ENCODE measurements at regions not wholly inside any gene's neighbourhood (a gene's known extent, or its start where the extent isn't known, plus 50 kb on each side); places are given as distances from the start of the nearest gene placed in this dataset.
"Not testable (repeated sequence)": the region's sequence is repeated elsewhere in the genome, so short reads cannot be mapped to it uniquely, and the experiment has no call there.

GRCh38 chr15:84421513-84422181 lies 179.2 kb upstream of the ZSCAN2 start:
- not testable (repeated sequence) for DNase-seq

- DNase-seq: not testable (repeated sequence)
These were observed 175.5 kb upstream of the ZSCAN2 start for GRCh38 chr15:84425327-84425726.

- DNase-seq: not testable (repeated sequence)
These were observed 127.4 kb upstream of the ZSCAN2 start for GRCh38 chr15:84473305-84473877.

GRCh38 chr15:84476364-84477033 lies 124.3 kb upstream of the ZSCAN2 start:
- not testable (repeated sequence) for DNase-seq

- not testable (repeated sequence) for DNase-seq
These were observed 123.3 kb upstream of the ZSCAN2 start for GRCh38 chr15:84477550-84477949.

- not testable (repeated sequence) for DNase-seq
These were observed 120.6 kb upstream of the ZSCAN2 start for GRCh38 chr15:84480174-84480681.

- DNase-seq: not testable (repeated sequence)
These were observed 117.0 kb upstream of the ZSCAN2 start for GRCh38 chr15:84483859-84484258.

DNA sequence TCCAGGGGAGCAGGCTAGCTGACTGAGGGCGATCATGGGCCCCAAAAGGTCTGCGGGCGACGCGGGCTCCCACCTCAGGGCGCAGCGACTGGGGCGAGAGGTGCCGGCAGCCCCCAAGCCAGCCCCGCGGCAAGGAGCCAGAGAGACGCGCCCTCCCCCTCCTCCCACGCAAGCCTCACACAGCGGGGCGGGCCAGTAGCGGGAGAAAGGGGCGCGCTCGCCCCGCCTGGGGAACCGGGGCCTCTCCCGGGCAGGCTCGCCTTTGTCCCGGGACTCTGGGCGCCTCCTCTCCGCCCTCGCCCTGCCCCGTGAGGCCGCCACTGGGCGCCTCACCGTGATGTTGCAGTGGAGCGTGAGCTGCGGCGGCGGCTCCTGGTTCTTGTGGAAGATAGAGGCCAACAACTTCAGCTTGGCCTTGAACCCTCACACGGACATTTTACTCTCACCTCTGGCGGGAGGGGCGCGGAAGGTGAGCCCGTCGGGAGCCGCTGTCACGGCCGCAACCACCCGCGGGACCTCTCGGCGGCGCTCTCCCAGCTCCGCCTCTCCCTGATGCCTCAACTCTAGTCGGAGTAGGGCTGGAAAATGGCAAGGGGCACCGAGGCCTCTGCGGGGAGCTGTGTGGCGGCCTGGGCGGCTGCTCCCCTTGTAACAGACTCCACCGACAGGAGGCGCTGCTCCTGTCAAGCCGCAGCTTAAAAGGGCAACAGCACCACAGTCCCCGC lies 100.5 kb upstream of the ZSCAN2 start:
- not testable (repeated sequence) for DNase-seq

DNA sequence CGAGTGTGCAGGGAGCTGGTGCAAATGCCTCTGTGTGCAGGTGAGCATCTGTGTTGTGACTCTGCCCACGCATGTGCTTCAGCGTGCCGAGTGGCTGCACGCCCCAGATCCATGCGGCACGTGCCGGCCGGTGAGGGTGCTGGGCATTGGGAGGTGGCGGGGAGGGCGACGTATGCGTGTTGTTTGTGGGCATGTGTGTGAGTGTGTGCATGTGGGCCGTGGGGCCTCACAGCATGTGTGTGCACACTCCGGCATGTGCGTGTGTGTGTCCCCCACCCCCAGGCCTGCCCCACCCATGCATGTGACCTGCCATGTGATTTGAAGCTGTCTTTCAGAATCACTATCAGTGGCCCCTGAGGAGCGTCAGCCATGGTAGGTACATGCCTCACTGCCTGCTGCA lies 97.7 kb upstream of the ZSCAN2 start:
- not testable (repeated sequence) for DNase-seq

- DNase-seq: not testable (repeated sequence)
These were observed 95.3 kb upstream of the ZSCAN2 start for GRCh38 chr15:84505552-84505951.

- DNase-seq: not testable (repeated sequence)
These were observed 88.5 kb upstream of the ZSCAN2 start for GRCh38 chr15:84512324-84512723.

GRCh38 chr15:84516773-84517172 lies 84.0 kb upstream of the ZSCAN2 start:
- not testable (repeated sequence) for DNase-seq

GRCh38 chr15:84525491-84526344 lies 75.1 kb upstream of the ZSCAN2 start:
- not testable (repeated sequence) for DNase-seq

DNA sequence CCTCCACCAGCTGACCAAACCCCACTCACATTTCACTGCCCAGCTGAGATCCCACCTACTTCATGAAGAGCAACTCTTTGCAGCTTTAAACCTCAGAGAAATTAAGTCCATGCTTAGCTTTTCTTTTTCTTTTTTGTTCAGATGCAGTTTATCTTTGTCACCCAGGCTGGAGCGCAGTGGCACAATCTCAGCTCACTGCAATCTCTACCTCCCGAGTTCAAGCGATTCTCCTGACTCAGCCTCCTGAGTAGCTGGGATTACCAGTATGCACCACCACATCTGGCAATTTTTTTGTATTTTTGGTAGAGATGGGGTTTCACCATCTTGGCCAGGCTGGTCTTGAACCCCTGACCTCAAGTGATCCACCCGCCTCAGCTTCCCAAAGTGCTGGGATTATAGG lies 70.1 kb upstream of the ZSCAN2 start:
- DNase-seq: not testable (repeated sequence)

DNA sequence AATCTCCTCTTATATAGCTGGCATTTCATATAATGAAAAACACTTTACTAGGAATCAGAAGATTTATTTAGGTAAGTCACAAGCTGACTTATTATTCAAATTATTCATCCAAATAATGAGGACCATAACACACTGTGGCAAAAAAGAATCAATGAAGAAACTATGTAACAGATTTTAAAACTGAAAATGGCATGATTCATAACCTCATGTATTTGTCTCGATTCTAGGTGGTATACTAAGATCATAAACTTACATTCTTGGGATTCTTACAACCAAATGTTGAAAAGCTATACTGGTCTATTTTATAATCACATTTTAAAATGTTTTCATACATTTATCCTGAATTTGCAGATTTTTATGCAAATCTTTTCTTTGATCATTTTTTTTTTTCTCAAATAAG lies 69.6 kb upstream of the ZSCAN2 start:
- not testable (repeated sequence) for DNase-seq

DNA sequence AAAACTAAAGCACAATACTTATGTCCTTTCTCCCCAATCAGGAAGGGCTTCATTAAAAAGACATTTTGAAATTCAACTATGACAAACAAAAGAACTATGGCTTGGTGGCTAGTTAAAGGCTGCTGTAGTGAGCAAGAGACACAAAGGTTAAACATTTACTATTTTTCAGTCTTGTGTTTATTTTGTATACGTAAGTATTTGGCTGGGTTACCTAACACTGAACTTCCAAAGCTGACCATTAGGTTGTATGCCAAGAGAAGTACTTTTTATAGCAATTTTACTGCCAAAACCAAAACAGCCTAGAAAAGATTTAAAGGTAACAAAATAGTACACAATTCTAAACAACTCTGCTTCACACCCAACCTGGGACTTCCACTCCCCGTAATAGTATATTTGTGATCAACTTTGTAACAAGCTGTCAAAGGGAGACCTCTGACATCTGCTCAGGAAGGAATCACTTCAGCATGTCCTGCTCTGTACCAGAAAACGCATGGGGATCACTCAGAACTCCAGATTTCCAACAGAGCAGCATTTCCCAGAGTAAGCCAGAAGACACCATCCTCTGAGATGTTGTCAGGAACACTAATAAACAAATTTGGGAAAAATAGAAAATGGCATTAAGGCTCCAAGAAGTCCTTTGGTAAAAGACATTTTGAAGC lies 69.0 kb upstream of the ZSCAN2 start:
- not testable (repeated sequence) for DNase-seq

GRCh38 chr15:84533705-84534104 lies 67.1 kb upstream of the ZSCAN2 start:
- not testable (repeated sequence) for DNase-seq

GRCh38 chr15:84534561-84535235 lies 66.1 kb upstream of the ZSCAN2 start:
- DNase-seq: not testable (repeated sequence)

DNA sequence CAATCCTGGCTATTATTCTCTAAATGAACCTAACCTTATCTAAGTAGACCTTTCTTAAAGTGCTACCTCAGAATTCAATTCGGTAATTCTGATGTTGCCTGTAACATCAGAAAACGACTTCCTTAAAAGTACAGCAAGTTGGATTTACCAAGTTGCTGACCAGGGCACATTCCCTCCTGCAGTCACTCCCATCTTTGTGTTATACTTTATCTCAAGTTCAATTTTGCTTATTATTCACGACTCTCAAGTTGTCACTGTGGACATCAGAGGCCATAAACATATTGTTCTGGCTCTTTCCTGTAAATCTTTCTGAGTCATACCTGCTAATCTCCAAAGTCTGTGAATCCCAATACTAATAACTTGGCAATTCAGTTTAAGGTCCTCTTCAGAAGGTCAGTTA lies 64.6 kb upstream of the ZSCAN2 start:
- not testable (repeated sequence) for DNase-seq

- DNase-seq: not testable (repeated sequence)
These were observed 56.2 kb upstream of the ZSCAN2 start for GRCh38 chr15:84544586-84544985.

DNA sequence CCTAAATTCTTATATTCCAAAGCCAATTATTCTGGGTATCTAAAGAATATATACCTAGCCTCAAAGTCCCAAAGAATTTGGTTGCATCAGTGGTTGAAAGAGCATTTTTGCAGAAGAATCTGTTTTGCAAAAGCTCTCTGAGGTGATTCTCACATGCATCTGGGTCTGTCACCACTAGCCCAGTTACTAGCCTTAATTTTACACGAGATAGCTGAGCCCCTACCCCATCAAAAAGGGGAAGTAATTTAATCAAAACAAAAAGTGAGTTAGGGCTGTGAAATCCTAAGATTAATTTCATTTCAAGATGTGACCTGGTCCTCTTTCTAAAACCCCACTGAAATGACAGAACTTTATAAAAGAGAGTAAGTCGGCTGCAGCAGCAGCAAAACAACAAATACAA lies 53.7 kb upstream of the ZSCAN2 start:
- not testable (repeated sequence) for DNase-seq

Data from DMS79 treated with DMSO at 0.1 percent for 48 hours (cell line).